HG02678 (cell line): ENCODE measurements at regions not wholly inside any gene's neighbourhood (a gene's known extent, or its start where the extent isn't known, plus 50 kb on each side); places are given as distances from the start of the nearest gene placed in this dataset.
A peak's percentile ranks its signal among the peaks of the same experiment; 100 is the strongest.

ENCODE experiments used
- ATAC-seq: cut with Tn5 transposase; IDR thresholded peaks from one replicate; pipeline ENCODE4 v1.9.1; 2021; ENCODE audit warnings: mild to moderate bottlenecking, moderate library complexity; ENCODE audit not compliant: unreplicated experiment

GRCh38 chr1:110765640-110766335 lies 91.0 kb upstream of the KCNA3 start:
- ATAC-seq, result peak; percentile 44

- no peak for ATAC-seq
Observed at GRCh38 chr1:110763149-110763548, 88.4 kb upstream of the KCNA3 start.

GRCh38 chr1:110760321-110760720 lies 85.6 kb upstream of the KCNA3 start:
- ATAC-seq, result no peak

GRCh38 chr1:110756506-110756905 lies 81.8 kb upstream of the KCNA3 start:
- no peak for ATAC-seq

- ATAC-seq, result no peak
Observed at GRCh38 chr1:110752941-110753725, 78.4 kb upstream of the KCNA3 start.

GRCh38 chr1:110750562-110750961 lies 75.8 kb upstream of the KCNA3 start:
- no peak for ATAC-seq

- no peak for ATAC-seq
Observed at GRCh38 chr1:110749960-110750359, 75.2 kb upstream of the KCNA3 start.

GRCh38 chr1:110746644-110747259 lies 72.0 kb upstream of the KCNA3 start:
- no peak for ATAC-seq

GRCh38 chr1:110743397-110743796 lies 68.7 kb upstream of the KCNA3 start:
- ATAC-seq, result no peak

- ATAC-seq, result no peak
Observed at GRCh38 chr1:110736900-110737605, 62.3 kb upstream of the KCNA3 start.

- ATAC-seq, result no peak
Observed at GRCh38 chr1:110734133-110734680, 59.5 kb upstream of the KCNA3 start.

- ATAC-seq, result no peak
Observed at GRCh38 chr1:110731529-110731928, 56.8 kb upstream of the KCNA3 start.

- no peak for ATAC-seq
Observed at GRCh38 chr1:110728388-110729001, 53.8 kb upstream of the KCNA3 start.

- no peak for ATAC-seq
Observed at GRCh38 chr1:110727246-110727645, 52.5 kb upstream of the KCNA3 start.

GRCh38 chr1:110726755-110727154 lies 52.0 kb upstream of the KCNA3 start:
- ATAC-seq, result peak; percentile 85
